CD4-positive, alpha-beta memory T cell (primary cell): ENCODE measurements at regions not wholly inside any gene's neighbourhood (a gene's known extent, or its start where the extent isn't known, plus 50 kb on each side); places are given as distances from the start of the nearest gene placed in this dataset.
"Not testable (repeated sequence)": the region's sequence is repeated elsewhere in the genome, so short reads cannot be mapped to it uniquely, and the experiment has no call there.

Source experiments
- CTCF ChIA-PET: fragments of 350-600 bp; sonication (Branson Sonifier 250); formaldehyde crosslinking; loops from one replicate; lab custom pipeline; 2021; ENCODE audit warnings: inconsistent platforms; ENCODE audit not compliant: partially characterized antibody; lab: Charles Lee
- POLR2A ChIA-PET: fragments of 350-600 bp; sonication (Branson Sonifier 250); formaldehyde crosslinking; loops from one replicate; lab custom pipeline; 2021; ENCODE audit not compliant: partially characterized antibody; lab: Charles Lee
- DNase-seq, 5 donors: peaks; one replicate each; pipeline versions ENCODE4 v3.0.0 to v3.0.0-alpha.2; 2020 to 2022; ENCODE audit warnings: mixed read lengths in 1 of 5
- H3K27ac ChIP-seq: one replicate; pipeline ENCODE4 v1.7.0; 2013; ENCODE audit warnings: low read depth, low read length
- H3K27me3 ChIP-seq: 2 replicates; pipeline ENCODE4 v1.7.0; 2013; ENCODE audit warnings: mild to moderate bottlenecking, low read length, moderate library complexity; ENCODE audit not compliant: insufficient read depth
- H3K36me3 ChIP-seq: 2 replicates; pipeline ENCODE4 v1.7.0; 2013; ENCODE audit warnings: mild to moderate bottlenecking, low read length, moderate library complexity; ENCODE audit not compliant: insufficient read depth
- H3K4me1 ChIP-seq: 2 replicates; pipeline ENCODE4 v1.7.0; 2013; ENCODE audit warnings: mild to moderate bottlenecking, low read length, moderate library complexity; ENCODE audit not compliant: insufficient read depth
- H3K4me3 ChIP-seq, 2 donors: one replicate each; pipeline ENCODE4 v1.7.0; 2013; ENCODE audit warnings: low read length in 2 of 2, mild to moderate bottlenecking in 1 of 2
- H3K9me3 ChIP-seq, 2 donors: one replicate each; pipeline ENCODE4 v1.7.0; 2013; ENCODE audit warnings: low read length in 2 of 2, control low read depth in 1 of 2; ENCODE audit not compliant: control insufficient read depth in 1 of 2
- H3K27ac Mint-ChIP-seq, 7 donors: one replicate each; pipeline ENCODE4 v1.8.0; 2020 to 2021; ENCODE audit warnings: mixed read lengths in 7 of 7, mild to moderate bottlenecking in 6 of 7, inconsistent platforms in 3 of 7, moderate library complexity in 3 of 7
- H3K27me3 Mint-ChIP-seq, 2 donors: one replicate each; pipeline ENCODE4 v1.8.0; 2020 to 2021; ENCODE audit warnings: mixed read lengths in 2 of 2
- H3K36me3 Mint-ChIP-seq, 2 donors: one replicate each; pipeline ENCODE4 v1.8.0; 2020 to 2021; ENCODE audit warnings: mixed read lengths in 2 of 2, inconsistent platforms in 1 of 2, mild to moderate bottlenecking in 1 of 2
- H3K4me1 Mint-ChIP-seq, 4 donors: one replicate each; pipeline ENCODE4 v1.8.0; 2020 to 2021; ENCODE audit warnings: mixed read lengths in 4 of 4, mild to moderate bottlenecking in 1 of 4
- H3K4me3 Mint-ChIP-seq, 8 donors: one replicate each; pipeline ENCODE4 v1.8.0; 2020 to 2021; ENCODE audit warnings: mixed read lengths in 8 of 8, mild to moderate bottlenecking in 7 of 8, moderate library complexity in 6 of 8, inconsistent platforms in 3 of 8
- H3K9me3 Mint-ChIP-seq, 8 donors: one replicate each; pipeline ENCODE4 v1.8.0; 2020 to 2021; ENCODE audit warnings: mixed read lengths in 8 of 8, mild to moderate bottlenecking in 5 of 8, inconsistent platforms in 3 of 8, moderate library complexity in 1 of 8
- intact Hi-C: fragments of 100-400 bp; cut with micrococcal nuclease; formaldehyde crosslinking; loops from one replicate; pipeline ENCODE4 v1.15.1; 2023

- Histone ChIP-seq H3K4me3 (no peak overlapping the region), H3K36me3 (no peaks in the 10 kb centered on the region), H3K27me3 (no peaks in the 10 kb centered on the region), H3K27ac (no peak overlapping the region), H3K4me1 (no peaks in the 10 kb centered on the region), H3K9me3 (no peaks in the 10 kb centered on the region)
- no peak overlapping the region for H3K4me3 Mint-ChIP-seq
- H3K27ac Mint-ChIP-seq: no peak overlapping the region
- intact Hi-C loops: no loop called here
- no peaks in the 10 kb centered on the region for H3K4me1 Mint-ChIP-seq
- POLR2A ChIA-PET: no interaction called here
- peaks cover 0 to 3% (median 0%) of the 10 kb centered on the region in 8 donors for H3K9me3 Mint-ChIP-seq
- no peaks in the 10 kb centered on the region for H3K36me3 Mint-ChIP-seq
- H3K27me3 Mint-ChIP-seq: no peaks in the 10 kb centered on the region
- DNase-seq: no peak
- CTCF ChIA-PET: no interaction called here
Measured at GRCh38 chr13:90055121-90055520, 1292.4 kb upstream of the MIR17HG start.

GRCh38 chr13:90055760-90056159 is 1291.7 kb upstream of the MIR17HG start:
- Mint-ChIP-seq H3K4me3 (no peak overlapping the region), H3K27me3 (no peaks in the 10 kb centered on the region), H3K27ac (no peak overlapping the region), H3K4me1 (no peaks in the 10 kb centered on the region), H3K36me3 (no peaks in the 10 kb centered on the region), H3K9me3 (peaks cover 0 to 3% (median 0%) of the 10 kb centered on the region in 8 donors)
- H3K9me3 ChIP-seq: no peaks in the 10 kb centered on the region
- H3K36me3 ChIP-seq: no peaks in the 10 kb centered on the region
- H3K27ac ChIP-seq: no peak overlapping the region
- no peak for DNase-seq
- POLR2A ChIA-PET: no interaction called here
- no peaks in the 10 kb centered on the region for H3K27me3 ChIP-seq
- no peak overlapping the region for H3K4me3 ChIP-seq
- CTCF ChIA-PET: no interaction called here
- intact Hi-C loops: no loop called here
- no peaks in the 10 kb centered on the region for H3K4me1 ChIP-seq

GRCh38 chr13:90064226-90064625 is 1283.3 kb upstream of the MIR17HG start:
- H3K27me3 ChIP-seq, H3K4me3 Mint-ChIP-seq, H3K27ac ChIP-seq, H3K36me3 ChIP-seq, intact Hi-C loops, H3K27me3 Mint-ChIP-seq, H3K27ac Mint-ChIP-seq, H3K4me1 ChIP-seq, H3K4me3 ChIP-seq, POLR2A ChIA-PET, H3K4me1 Mint-ChIP-seq, CTCF ChIA-PET, DNase-seq, H3K36me3 Mint-ChIP-seq, H3K9me3 ChIP-seq: not testable (repeated sequence)
- H3K9me3 Mint-ChIP-seq: peaks cover 0 to 11% (median 3%) of the 10 kb centered on the region in 8 donors

GRCh38 chr13:90068658-90069057 is 1278.8 kb upstream of the MIR17HG start:
- intact Hi-C loops: no loop called here
- H3K27me3 Mint-ChIP-seq: no peaks in the 10 kb centered on the region
- H3K4me1 Mint-ChIP-seq: no peaks in the 10 kb centered on the region
- Histone ChIP-seq H3K36me3 (no peaks in the 10 kb centered on the region), H3K27me3 (no peaks in the 10 kb centered on the region), H3K9me3 (no peaks in the 10 kb centered on the region), H3K4me3 (no peak overlapping the region), H3K4me1 (no peaks in the 10 kb centered on the region), H3K27ac (no peak overlapping the region)
- no peaks in the 10 kb centered on the region for H3K36me3 Mint-ChIP-seq
- no peak overlapping the region for H3K4me3 Mint-ChIP-seq
- no peak overlapping the region for H3K27ac Mint-ChIP-seq
- no peak for DNase-seq
- POLR2A ChIA-PET: no interaction called here
- peaks cover 0 to 9% (median 5%) of the 10 kb centered on the region in 8 donors for H3K9me3 Mint-ChIP-seq
- CTCF ChIA-PET: no interaction called here

GRCh38 chr13:90070362-90070761 is 1277.1 kb upstream of the MIR17HG start:
- no peaks in the 10 kb centered on the region for H3K4me1 ChIP-seq
- Mint-ChIP-seq H3K9me3 (peaks cover 0 to 9% (median 4%) of the 10 kb centered on the region in 8 donors), H3K36me3 (no peaks in the 10 kb centered on the region), H3K4me3 (no peak overlapping the region), H3K27ac (no peak overlapping the region), H3K27me3 (no peaks in the 10 kb centered on the region), H3K4me1 (no peaks in the 10 kb centered on the region)
- no peak overlapping the region for H3K4me3 ChIP-seq
- POLR2A ChIA-PET: no interaction called here
- H3K27ac ChIP-seq: no peak overlapping the region
- no peaks in the 10 kb centered on the region for H3K36me3 ChIP-seq
- H3K27me3 ChIP-seq: no peaks in the 10 kb centered on the region
- intact Hi-C loops: no loop called here
- no peaks in the 10 kb centered on the region for H3K9me3 ChIP-seq
- CTCF ChIA-PET: no interaction called here
- no peak for DNase-seq

- intact Hi-C loops: no loop called here
- no peaks in the 10 kb centered on the region for H3K36me3 ChIP-seq
- no peak for DNase-seq
- H3K9me3 ChIP-seq: no peaks in the 10 kb centered on the region
- CTCF ChIA-PET: no interaction called here
- Mint-ChIP-seq H3K4me1 (no peaks in the 10 kb centered on the region), H3K27me3 (no peaks in the 10 kb centered on the region), H3K27ac (no peak overlapping the region), H3K4me3 (no peak overlapping the region), H3K9me3 (peaks cover 0 to 7% (median 4%) of the 10 kb centered on the region in 8 donors), H3K36me3 (no peaks in the 10 kb centered on the region)
- H3K4me3 ChIP-seq: no peak overlapping the region
- no peaks in the 10 kb centered on the region for H3K27me3 ChIP-seq
- no peaks in the 10 kb centered on the region for H3K4me1 ChIP-seq
- POLR2A ChIA-PET: no interaction called here
- H3K27ac ChIP-seq: no peak overlapping the region
Measured at GRCh38 chr13:90070837-90071525, 1276.5 kb upstream of the MIR17HG start.

GRCh38 chr13:90084684-90085290 is 1262.7 kb upstream of the MIR17HG start:
- POLR2A ChIA-PET: no interaction called here
- H3K9me3 ChIP-seq: no peaks in the 10 kb centered on the region
- no peak overlapping the region for H3K4me3 ChIP-seq
- H3K27ac ChIP-seq: no peak overlapping the region
- intact Hi-C loops: no loop called here
- Mint-ChIP-seq H3K27me3 (no peaks in the 10 kb centered on the region), H3K27ac (no peak overlapping the region), H3K9me3 (peaks cover 0 to 21% (median 9%) of the 10 kb centered on the region in 8 donors), H3K4me1 (no peaks in the 10 kb centered on the region), H3K36me3 (no peaks in the 10 kb centered on the region), H3K4me3 (no peak overlapping the region)
- H3K4me1 ChIP-seq: no peaks in the 10 kb centered on the region
- no peaks in the 10 kb centered on the region for H3K27me3 ChIP-seq
- DNase-seq: no peak
- CTCF ChIA-PET: no interaction called here
- no peaks in the 10 kb centered on the region for H3K36me3 ChIP-seq
